CD4-positive, alpha-beta T cell treated with Interleukin-4 for 1 hour (primary cell): ENCODE measurements at regions not wholly inside any gene's neighbourhood (a gene's known extent, or its start where the extent isn't known, plus 50 kb on each side); places are given as distances from the start of the nearest gene placed in this dataset.
"Not testable (repeated sequence)": the region's sequence is repeated elsewhere in the genome, so short reads cannot be mapped to it uniquely, and the experiment has no call there.

Experiments used
- DNase-seq, 2 donors: peaks; one replicate each; pipeline ENCODE4 v3.0.0-alpha.2; 2020 to 2022

- DNase-seq, result no peak
These were observed 928.7 kb upstream of the GJE1 start for GRCh38 chr6:141203902-141204575.

DNA sequence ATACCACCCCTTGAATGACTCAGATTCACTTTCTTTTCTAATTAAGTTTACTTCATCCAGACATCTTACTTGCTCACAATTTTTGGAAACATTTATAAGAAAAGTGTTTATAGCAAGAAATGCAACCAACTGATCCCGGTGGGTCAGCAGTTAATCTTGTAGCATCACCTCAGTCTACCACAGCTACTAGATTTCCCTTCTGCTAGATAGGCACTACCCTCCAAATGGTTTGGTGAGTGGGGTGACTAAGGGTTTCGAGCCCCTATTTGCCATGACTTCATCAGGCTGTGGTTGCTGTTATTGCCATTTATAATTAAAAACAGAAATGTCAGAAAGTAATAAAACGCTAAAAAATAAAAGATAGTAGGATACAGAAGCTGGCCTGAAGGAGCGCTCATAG is 930.1 kb upstream of the GJE1 start:
- no peak for DNase-seq

DNA sequence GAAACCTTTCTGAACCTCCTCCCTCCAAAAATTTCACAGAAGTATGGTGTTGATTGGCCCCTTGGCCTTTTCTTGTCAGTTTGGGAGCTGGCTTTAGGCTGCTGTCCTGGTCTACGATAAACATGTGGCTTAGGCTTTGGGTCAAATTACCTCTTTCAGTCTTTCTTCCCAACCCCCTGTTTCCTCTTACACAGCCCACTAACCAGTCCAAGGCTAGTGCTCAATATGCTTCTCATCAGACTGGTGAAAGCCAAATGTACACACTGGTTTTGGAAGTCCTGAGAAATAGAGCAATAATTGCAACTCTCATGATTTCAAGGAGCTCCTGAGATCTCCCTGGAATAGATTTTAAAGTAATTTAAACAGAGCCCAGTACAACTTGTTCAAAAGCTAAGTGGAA is 933.7 kb upstream of the GJE1 start:
- DNase-seq, result no peak

DNA sequence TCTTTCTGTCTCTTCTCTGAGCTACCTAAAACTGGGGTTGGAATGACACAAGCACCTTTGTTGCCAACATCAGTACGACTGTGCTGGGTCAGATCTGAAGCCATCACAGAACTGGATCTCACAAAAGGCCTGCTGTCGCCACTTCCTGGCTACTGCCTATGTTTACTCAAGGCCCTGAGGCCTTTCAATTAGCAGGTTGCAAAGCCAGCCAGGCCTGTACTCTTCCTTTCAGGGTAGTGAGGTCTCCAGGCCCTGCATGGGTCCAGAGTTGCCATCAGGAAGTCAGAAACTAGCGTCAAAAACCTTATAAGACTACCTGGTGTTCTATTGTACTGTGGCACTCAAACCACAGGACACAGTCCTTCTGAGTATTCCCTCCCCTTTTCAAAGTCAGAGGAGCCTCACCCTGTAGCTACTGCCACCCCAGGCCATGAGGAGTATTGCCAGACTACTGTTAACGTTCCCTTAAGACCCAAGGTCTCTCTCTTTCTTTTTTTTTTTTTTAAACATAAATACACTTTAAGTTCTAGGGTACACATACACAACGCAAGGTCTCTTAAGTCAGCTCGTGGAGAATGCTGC is 937.4 kb upstream of the GJE1 start:
- no peak for DNase-seq

DNA sequence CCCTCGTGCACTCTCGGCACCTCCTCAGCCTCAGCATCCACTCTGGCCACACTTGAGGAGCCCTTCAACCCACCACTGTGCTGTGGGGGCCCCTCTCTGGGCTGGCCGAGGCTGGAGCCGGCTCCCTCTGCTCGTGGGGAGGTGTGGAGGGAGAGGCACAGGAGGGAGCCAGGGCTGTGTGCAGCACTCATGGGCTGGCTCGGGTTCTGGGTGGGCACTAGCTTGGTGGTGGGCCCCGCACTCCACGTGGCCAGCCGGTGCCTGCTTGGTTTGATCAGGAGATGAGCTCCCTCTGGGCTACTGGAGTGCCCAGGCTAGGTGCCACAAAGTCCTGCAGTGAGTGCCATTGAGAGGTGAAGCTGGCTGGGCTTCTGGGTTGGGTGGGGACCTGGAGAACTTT is 949.4 kb upstream of the GJE1 start:
- DNase-seq, result no peak

DNA sequence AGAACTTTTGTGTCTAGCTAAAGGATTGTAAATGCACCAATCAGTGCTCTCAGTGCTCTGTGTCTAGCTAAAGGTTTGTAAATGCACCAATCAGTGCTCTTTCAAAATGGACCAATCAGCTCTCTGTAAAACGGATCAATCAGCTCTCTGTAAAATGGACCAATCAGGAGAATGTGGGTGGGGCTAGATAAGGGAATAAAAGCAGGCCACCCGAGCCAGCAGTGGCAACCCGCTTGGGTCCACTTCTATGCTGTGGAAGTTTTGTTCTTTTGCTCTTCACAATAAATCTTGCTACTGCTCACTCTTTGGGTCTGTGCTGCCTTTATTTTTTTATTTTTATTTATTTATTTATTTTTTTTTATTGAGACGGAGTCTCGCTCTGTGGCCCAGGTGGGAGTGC is 957.3 kb upstream of the GJE1 start:
- not testable (repeated sequence) for DNase-seq

DNA sequence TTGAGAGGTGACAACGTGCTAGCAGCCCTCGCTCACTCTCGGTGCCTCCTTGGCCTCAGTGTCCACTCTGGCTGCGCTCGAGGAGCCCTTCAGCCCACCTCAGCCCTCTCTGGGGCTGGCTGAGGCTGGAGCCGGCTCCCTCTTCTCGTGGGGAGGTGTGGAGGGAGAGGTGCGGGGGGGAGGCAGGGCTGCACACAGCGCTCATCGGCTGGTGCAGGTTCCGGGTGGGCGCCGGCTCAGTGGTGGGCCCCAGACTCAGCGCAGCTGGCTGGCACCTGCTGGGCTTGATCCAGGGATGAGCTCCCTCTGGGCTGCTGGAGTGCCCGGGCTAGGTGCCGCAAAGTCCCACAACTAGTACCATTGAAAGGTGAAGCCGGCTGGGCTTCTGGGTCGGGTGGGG is 957.8 kb upstream of the GJE1 start:
- DNase-seq, result no peak

- DNase-seq, result no peak
These were observed 959.2 kb upstream of the GJE1 start for GRCh38 chr6:141173529-141173928.

GRCh38 chr6:141169419-141169818 is 963.3 kb upstream of the GJE1 start:
- DNase-seq, result no peak

- DNase-seq, result no peak
These were observed 964.8 kb upstream of the GJE1 start for GRCh38 chr6:141167945-141168344.

- DNase-seq, result no peak
These were observed 967.6 kb upstream of the GJE1 start for GRCh38 chr6:141165002-141165665.

DNA sequence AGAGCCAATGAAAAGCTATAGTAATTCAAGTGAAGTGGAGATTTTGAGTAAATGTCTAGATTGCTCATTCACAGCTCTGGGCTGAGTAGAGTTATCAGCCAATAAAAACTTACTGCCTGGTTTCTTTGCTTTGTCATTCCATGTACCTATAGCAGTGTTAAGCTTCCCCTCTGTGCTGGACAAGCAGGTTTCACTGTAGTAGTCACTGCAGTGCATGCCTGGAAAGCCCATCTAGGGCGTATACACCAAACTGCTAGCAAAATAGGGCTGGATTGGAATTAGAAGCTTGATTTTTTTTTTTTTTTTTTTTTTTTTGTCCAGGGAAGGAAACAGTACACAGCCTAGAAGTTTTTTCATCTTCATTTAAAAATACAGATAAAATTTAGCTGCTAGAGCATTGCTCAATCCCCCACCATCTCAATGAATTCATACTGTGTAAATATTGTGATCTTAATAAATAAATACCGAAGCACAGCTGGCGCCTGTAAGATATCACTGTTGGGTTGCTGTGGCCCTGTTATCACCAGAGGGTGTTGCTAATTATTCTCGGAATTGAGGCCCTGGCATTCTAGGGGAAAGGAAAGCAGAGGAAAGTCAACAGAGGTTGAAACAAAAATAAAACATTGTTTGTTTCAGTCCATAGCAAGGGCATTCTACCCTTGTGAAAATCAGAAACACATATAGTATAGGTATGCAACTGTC is 968.5 kb upstream of the GJE1 start:
- DNase-seq, result no peak

DNA sequence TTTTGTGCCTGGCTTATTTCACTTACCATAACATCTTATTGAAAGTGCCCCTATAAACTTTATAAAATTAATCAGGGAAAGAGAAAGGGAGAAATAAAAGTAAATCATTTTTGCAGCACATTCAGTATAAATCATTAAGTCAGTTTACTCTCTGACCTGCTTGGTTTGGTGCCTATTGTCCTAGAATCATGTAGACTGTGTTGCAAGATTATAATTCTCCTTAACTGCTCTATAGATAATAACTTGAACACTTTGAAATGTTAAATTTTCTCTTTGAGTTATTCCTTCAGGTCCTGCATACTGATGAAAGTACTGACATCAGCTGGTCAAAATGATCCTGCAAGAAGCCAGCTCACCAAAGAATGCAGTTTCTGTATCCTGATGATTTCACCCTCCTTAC is 969.6 kb upstream of the GJE1 start:
- DNase-seq, result no peak

DNA sequence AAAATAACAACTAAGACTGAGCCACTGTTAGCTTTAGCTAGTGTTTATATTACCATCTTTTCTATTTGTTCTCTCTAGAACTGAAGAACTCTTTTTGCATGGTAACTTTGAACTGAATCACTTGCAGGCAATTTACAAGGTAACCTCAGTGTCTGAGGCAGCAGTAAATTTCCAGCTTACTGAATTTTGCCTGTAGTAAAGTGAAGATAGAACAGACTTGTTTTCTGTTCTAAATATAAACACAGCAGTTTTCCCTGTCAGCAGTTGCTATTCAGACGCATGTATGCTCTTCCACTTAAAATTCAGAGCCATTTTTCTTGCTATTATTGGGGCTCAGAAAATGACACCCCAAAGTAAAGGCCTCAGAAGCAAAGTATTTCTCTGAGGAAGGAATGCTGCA is 974.0 kb upstream of the GJE1 start:
- no peak for DNase-seq

GRCh38 chr6:141153563-141153962 is 979.2 kb upstream of the GJE1 start:
- DNase-seq, result peak; percentile 22 to 61

- DNase-seq, result no peak
These were observed 979.8 kb upstream of the GJE1 start for GRCh38 chr6:141152951-141153350.

GRCh38 chr6:141151710-141152417 is 980.9 kb upstream of the GJE1 start:
- DNase-seq, result no peak

GRCh38 chr6:141141870-141142269 is 990.9 kb upstream of the GJE1 start:
- DNase-seq, result no peak

DNA sequence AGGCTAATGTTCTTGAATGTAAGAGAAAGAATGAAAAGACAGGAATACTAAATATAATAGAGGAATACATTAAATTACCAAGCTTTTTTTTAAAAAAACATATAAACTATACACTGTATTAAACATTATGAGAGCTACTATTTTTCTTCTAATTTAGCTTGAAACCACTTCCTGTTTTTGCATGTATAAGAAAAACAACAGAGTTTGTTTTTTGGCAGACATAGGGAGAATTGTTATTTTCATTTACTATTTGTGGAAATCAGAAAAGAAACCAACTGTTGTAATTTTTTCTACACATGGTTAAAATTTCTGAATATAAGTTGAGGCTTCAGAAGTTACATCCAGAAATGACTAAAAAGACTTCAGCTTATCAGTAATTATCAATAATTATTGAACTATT is 991.8 kb upstream of the GJE1 start:
- no peak for DNase-seq

DNA sequence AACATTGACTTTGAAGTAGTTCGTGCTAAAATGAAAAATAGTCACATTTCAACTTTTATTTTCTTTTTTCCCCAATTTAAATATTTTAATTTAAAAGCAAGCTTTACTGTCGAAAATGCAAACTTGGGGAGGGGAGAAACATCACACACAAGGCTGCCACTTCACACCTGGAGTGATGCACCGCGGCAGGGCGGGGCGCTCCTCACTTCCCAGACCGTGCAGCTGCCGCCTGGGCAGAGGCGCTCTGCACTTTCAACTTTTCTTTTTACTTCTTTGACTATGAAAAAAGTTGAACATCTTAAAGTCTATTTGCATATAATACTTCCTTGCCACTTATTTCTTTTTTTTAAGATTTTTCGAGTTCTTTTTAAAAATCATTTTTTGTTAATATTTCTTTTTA is 993.3 kb upstream of the GJE1 start:
- no peak for DNase-seq

DNA sequence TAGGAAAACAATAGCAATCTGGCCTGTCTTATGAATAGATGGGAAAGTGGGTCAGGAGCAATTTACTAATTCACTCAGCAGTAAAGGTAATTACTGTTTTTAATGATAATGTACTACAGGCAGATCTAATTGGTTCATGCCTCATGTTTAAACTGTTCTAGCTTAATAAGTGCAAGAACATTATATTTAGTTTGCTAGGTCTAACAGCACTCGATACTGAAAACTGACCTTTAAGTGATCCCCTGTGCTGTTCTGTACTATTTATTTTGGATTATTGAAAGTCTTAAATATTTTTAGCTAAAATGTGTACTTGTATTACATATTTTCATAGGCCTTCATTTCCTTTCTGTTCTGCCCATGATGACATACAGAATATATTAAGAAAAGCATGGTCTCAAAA is 998.0 kb upstream of the GJE1 start:
- no peak for DNase-seq

DNA sequence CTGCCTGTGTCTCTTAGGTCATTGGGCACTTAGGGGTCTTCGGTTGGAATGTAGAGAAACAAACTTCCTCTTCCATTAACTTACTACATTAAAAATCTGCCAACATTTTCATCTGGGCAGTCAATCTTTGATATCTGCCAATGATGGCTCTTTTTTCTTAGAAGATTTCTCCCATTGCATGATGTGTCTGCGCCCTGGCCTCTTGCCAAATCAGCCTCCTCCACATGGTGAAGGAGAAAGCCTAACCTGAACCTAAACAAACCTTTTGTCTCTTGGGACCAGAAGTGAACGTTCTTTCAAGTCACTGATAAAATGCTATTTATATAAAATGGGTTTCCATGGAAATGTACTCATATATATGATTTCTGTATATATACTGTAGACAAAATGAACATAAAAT is 998.9 kb upstream of the GJE1 start:
- no peak for DNase-seq

- no peak for DNase-seq
These were observed 999.4 kb upstream of the GJE1 start for GRCh38 chr6:141133346-141133745.
